ENCODE measurements at regions not wholly inside any gene's neighbourhood (a gene's known extent, or its start where the extent isn't known, plus 50 kb on each side); places are given as distances from the start of the nearest gene placed in this dataset.

- no peak for DNase-seq
These were observed 794.9 kb downstream of the NTRK3 start for GRCh38 chr15:87461631-87462030.

GRCh38 chr15:87454860-87455259, 801.7 kb downstream of the NTRK3 start:
- DNase-seq = no peak

- DNase-seq = no peak
These were observed 806.2 kb downstream of the NTRK3 start for GRCh38 chr15:87450314-87450713.

GRCh38 chr15:87439090-87439489, 817.4 kb downstream of the NTRK3 start:
- no peak for DNase-seq

- DNase-seq = no peak
These were observed 822.7 kb downstream of the NTRK3 start for GRCh38 chr15:87433871-87434270.

- DNase-seq = no peak
These were observed 826.8 kb downstream of the NTRK3 start for GRCh38 chr15:87429754-87430153.

GRCh38 chr15:87420017-87420416, 836.5 kb downstream of the NTRK3 start:
- DNase-seq = no peak

GRCh38 chr15:87419344-87419743, 837.2 kb downstream of the NTRK3 start:
- DNase-seq = no peak

- DNase-seq = no peak
These were observed 839.8 kb downstream of the NTRK3 start for GRCh38 chr15:87416591-87417257.

- DNase-seq = no peak
These were observed 847.6 kb downstream of the NTRK3 start for GRCh38 chr15:87408902-87409301.

GRCh38 chr15:87403973-87404372, 852.6 kb downstream of the NTRK3 start:
- no peak for DNase-seq

GRCh38 chr15:87401973-87402372, 854.6 kb downstream of the NTRK3 start:
- no peak for DNase-seq

- DNase-seq = no peak
These were observed 861.9 kb downstream of the NTRK3 start for GRCh38 chr15:87394676-87395075.

GRCh38 chr15:87387766-87388165, 868.8 kb downstream of the NTRK3 start:
- no peak for DNase-seq

- DNase-seq = no peak
These were observed 882.2 kb downstream of the NTRK3 start for GRCh38 chr15:87374339-87374738.

GRCh38 chr15:87369269-87369668, 887.3 kb downstream of the NTRK3 start:
- no peak for DNase-seq

GRCh38 chr15:87368511-87368910, 888.0 kb downstream of the NTRK3 start:
- DNase-seq = no peak

GRCh38 chr15:87365186-87365585, 891.4 kb downstream of the NTRK3 start:
- no peak for DNase-seq

- DNase-seq = no peak
These were observed 894.0 kb downstream of the NTRK3 start for GRCh38 chr15:87362531-87362930.

- no peak for DNase-seq
These were observed 898.8 kb downstream of the NTRK3 start for GRCh38 chr15:87357637-87358313.

- DNase-seq = no peak
These were observed 900.6 kb downstream of the NTRK3 start for GRCh38 chr15:87355946-87356345.

- no peak for DNase-seq
These were observed 901.7 kb downstream of the NTRK3 start for GRCh38 chr15:87354661-87355410.

- DNase-seq = no peak
These were observed 907.4 kb downstream of the NTRK3 start for GRCh38 chr15:87349181-87349580.

- no peak for DNase-seq
These were observed 907.8 kb downstream of the NTRK3 start for GRCh38 chr15:87348746-87349145.

All from activated CD4-positive, alpha-beta T cell treated with anti-CD3 and anti-CD28 coated beads for 4 hours (primary cell).